Stomach smooth muscle (tissue), 2 donors: ENCODE measurements at regions not wholly inside any gene's neighbourhood (a gene's known extent, or its start where the extent isn't known, plus 50 kb on each side); places are given as distances from the start of the nearest gene placed in this dataset.

Experiments
- H3K27ac ChIP-seq: one replicate; pipeline ENCODE4 v1.7.0; 2013; ENCODE audit warnings: mild to moderate bottlenecking, low read length, inconsistent platforms
- H3K27me3 ChIP-seq, 2 donors: one replicate each; pipeline ENCODE4 v1.7.0; 2013; ENCODE audit warnings: low read length in 2 of 2; ENCODE audit not compliant: insufficient read depth in 2 of 2, control insufficient read depth in 1 of 2
- H3K36me3 ChIP-seq, 2 donors: one replicate each; pipeline ENCODE4 v1.7.0; 2013; ENCODE audit warnings: low read length in 2 of 2; ENCODE audit not compliant: control insufficient read depth in 2 of 2, insufficient read depth in 2 of 2
- H3K4me1 ChIP-seq: one replicate; pipeline ENCODE4 v1.7.0; 2013; ENCODE audit warnings: low read length; ENCODE audit not compliant: control insufficient read depth, insufficient read depth
- H3K4me3 ChIP-seq, 2 donors: one replicate each; pipeline ENCODE4 v1.7.0; 2013; ENCODE audit warnings: low read length in 2 of 2
- H3K9ac ChIP-seq, 2 donors: one replicate each; pipeline ENCODE4 v1.7.0; 2013; ENCODE audit warnings: low read length in 2 of 2, mild to moderate bottlenecking in 1 of 2
- H3K9me3 ChIP-seq, 2 donors: one replicate each; pipeline ENCODE4 v1.7.0; 2013; ENCODE audit warnings: low read length in 2 of 2; ENCODE audit not compliant: control insufficient read depth in 2 of 2
- donor health status: healthy.
- donor health status: Pancreatic carcinoma.

DNA sequence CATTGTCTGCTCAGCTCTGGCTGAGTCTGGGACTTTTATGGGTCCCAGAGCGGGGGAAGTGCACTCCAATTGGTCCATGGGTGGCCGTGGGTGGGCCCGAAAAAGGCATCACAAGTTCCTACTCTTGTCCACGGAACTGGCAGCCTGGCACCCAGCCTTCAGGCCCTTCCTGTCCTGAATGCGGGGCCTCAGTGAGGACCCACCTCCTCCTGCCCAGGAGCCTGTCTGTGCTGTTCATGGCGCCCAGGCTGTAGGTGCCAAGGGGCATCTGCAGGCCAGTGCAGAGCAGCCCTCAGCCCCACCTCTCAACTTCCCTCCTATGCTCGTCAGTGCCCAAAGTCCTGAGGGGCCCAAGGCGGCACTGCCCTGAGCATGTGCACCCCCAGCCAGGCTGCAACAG lies 411.7 kb upstream of the KIRREL3 start:
- no peak overlapping the region for H3K9ac ChIP-seq
- no peaks in the 10 kb centered on the region for H3K27me3 ChIP-seq
- no peak overlapping the region for H3K4me3 ChIP-seq
- H3K4me1 ChIP-seq: no peaks in the 10 kb centered on the region
- peaks cover 0 to 5% of the 10 kb centered on the region in 2 donors for H3K9me3 ChIP-seq
- H3K27ac ChIP-seq: no peak overlapping the region
- H3K36me3 ChIP-seq: no peaks in the 10 kb centered on the region

- Histone ChIP-seq H3K27ac (no peak overlapping the region), H3K36me3 (no peaks in the 10 kb centered on the region), H3K4me1 (no peaks in the 10 kb centered on the region), H3K9ac (no peak overlapping the region), H3K9me3 (peaks cover 0 to 5% of the 10 kb centered on the region in 2 donors), H3K4me3 (no peak overlapping the region), H3K27me3 (no peaks in the 10 kb centered on the region)
Measured at GRCh38 chr11:127411283-127411682, 410.7 kb upstream of the KIRREL3 start.

DNA sequence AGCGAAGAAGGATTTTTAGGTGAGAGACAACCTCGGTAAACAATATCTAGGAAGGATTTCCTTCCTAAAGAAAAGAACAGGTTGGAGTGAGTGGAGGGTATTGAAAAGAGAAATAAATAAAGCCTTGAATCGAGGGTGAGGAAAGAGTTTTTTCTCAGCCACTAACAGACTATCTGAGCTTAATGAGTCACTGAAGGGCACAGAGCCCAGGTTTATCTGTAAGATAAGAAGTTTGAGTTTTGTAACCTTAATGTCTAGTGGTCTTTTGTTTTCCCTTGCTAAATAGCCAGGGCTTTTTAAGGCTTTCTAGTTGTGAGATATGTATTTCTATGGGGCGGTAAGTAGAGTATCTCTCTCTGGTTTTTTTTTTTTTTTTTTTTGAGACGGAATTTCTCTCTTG lies 394.5 kb upstream of the KIRREL3 start:
- H3K27me3 ChIP-seq: no peaks in the 10 kb centered on the region
- H3K4me3 ChIP-seq: no peak overlapping the region
- H3K36me3 ChIP-seq: no peaks in the 10 kb centered on the region
- H3K4me1 ChIP-seq: no peaks in the 10 kb centered on the region
- H3K9ac ChIP-seq: no peak overlapping the region
- H3K9me3 ChIP-seq: peaks cover 0 to 3% of the 10 kb centered on the region in 2 donors
- H3K27ac ChIP-seq: no peak overlapping the region

DNA sequence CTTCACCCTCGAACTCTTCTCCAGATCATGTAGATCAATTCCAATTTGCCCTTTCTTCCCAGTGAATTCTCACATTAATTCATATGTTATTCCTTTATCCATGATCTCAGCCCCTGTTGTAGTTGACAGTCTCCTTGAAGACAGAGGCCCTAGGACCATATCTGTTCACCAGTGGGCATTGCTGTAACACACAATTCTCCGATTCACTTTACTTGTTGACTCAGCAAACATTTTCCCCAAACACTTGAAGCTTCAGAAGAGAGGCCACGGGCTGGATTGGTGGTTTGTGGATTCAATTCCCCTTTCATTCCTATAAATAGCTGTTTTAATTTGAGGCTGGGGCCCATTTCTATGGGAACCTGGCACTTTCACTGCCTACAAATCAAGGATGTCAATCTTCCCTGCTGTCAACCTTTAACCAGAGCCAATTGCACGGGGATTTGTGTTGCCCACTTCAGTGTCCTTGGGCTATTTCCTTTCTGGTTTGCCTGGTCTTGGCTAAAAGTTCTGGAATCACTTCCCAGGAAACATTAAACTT lies 393.0 kb upstream of the KIRREL3 start:
- no peaks in the 10 kb centered on the region for H3K27me3 ChIP-seq
- no peak overlapping the region for H3K9ac ChIP-seq
- no peaks in the 10 kb centered on the region for H3K4me1 ChIP-seq
- H3K36me3 ChIP-seq: no peaks in the 10 kb centered on the region
- H3K27ac ChIP-seq: no peak overlapping the region
- no peak overlapping the region for H3K4me3 ChIP-seq
- H3K9me3 ChIP-seq: peaks cover 0 to 3% of the 10 kb centered on the region in 2 donors

- Histone ChIP-seq H3K27me3 (no peaks in the 10 kb centered on the region), H3K9ac (no peak overlapping the region), H3K9me3 (peaks cover 0 to 3% of the 10 kb centered on the region in 2 donors), H3K27ac (no peak overlapping the region), H3K4me3 (no peak overlapping the region), H3K4me1 (no peaks in the 10 kb centered on the region), H3K36me3 (no peaks in the 10 kb centered on the region)
Measured at GRCh38 chr11:127392575-127392974, 392.0 kb upstream of the KIRREL3 start.

GRCh38 chr11:127390465-127390864 lies 389.9 kb upstream of the KIRREL3 start:
- H3K27ac ChIP-seq: no peak overlapping the region
- no peak overlapping the region for H3K4me3 ChIP-seq
- no peaks in the 10 kb centered on the region for H3K4me1 ChIP-seq
- no peak overlapping the region for H3K9ac ChIP-seq
- no peaks in the 10 kb centered on the region for H3K27me3 ChIP-seq
- no peaks in the 10 kb centered on the region for H3K36me3 ChIP-seq
- H3K9me3 ChIP-seq: peaks cover 0 to 3% of the 10 kb centered on the region in 2 donors

- Histone ChIP-seq H3K4me3 (no peak overlapping the region), H3K9me3 (no peaks in the 10 kb centered on the region), H3K36me3 (no peaks in the 10 kb centered on the region), H3K27ac (no peak overlapping the region), H3K27me3 (no peaks in the 10 kb centered on the region), H3K4me1 (no peaks in the 10 kb centered on the region), H3K9ac (no peak overlapping the region)
Measured at GRCh38 chr11:127385071-127385470, 384.5 kb upstream of the KIRREL3 start.

DNA sequence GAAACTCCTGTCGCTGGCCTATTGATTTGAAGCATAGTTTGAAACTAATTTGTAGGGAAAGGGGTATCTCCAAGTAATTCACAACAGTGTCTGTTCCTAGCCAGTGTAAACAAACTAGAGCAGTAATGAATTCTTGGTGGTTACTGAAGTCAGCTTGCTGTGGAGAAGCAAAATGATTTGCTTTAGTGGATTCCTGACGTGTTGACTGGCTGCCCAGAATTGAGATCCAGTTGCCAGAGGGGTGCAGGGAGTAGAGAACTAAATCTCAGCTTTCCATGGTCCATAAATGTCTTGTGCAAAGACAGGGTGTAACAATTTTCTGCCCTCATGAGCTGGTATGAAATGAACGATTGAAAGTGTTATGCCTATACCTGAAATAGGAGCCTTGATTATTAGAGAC lies 382.5 kb upstream of the KIRREL3 start:
- H3K27ac ChIP-seq: no peak overlapping the region
- no peak overlapping the region for H3K4me3 ChIP-seq
- no peaks in the 10 kb centered on the region for H3K36me3 ChIP-seq
- no peaks in the 10 kb centered on the region for H3K4me1 ChIP-seq
- H3K9ac ChIP-seq: no peak overlapping the region
- H3K9me3 ChIP-seq: no peaks in the 10 kb centered on the region
- no peaks in the 10 kb centered on the region for H3K27me3 ChIP-seq

- H3K4me1 ChIP-seq: no peaks in the 10 kb centered on the region
- no peak overlapping the region for H3K4me3 ChIP-seq
- no peaks in the 10 kb centered on the region for H3K9me3 ChIP-seq
- H3K36me3 ChIP-seq: no peaks in the 10 kb centered on the region
- no peak overlapping the region for H3K27ac ChIP-seq
- no peak overlapping the region for H3K9ac ChIP-seq
- no peaks in the 10 kb centered on the region for H3K27me3 ChIP-seq
Measured at GRCh38 chr11:127381247-127381646, 380.7 kb upstream of the KIRREL3 start.

- no peak overlapping the region for H3K27ac ChIP-seq
- H3K9me3 ChIP-seq: no peaks in the 10 kb centered on the region
- H3K4me1 ChIP-seq: no peaks in the 10 kb centered on the region
- H3K27me3 ChIP-seq: no peaks in the 10 kb centered on the region
- no peak overlapping the region for H3K9ac ChIP-seq
- H3K4me3 ChIP-seq: no peak overlapping the region
- H3K36me3 ChIP-seq: no peaks in the 10 kb centered on the region
Measured at GRCh38 chr11:127379686-127380085, 379.1 kb upstream of the KIRREL3 start.

DNA sequence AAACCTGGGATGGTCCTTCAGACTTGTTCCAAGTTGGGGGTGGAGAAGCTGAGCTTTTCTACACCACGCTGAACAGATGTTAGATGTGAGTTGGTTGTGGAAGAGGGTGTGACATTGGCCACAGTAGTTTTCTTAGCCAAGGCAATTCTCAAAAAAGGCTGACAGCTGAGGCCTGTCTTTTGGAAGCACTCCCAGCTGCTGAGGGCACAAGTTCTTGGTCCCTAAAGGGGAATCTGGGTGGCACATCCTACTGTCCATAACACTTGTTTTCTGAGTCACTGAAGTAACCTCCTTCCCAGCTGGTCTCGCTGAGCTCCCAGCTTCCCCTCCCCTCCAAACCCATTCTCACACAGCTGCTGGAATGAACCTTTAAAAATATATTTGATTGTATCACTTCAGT lies 375.7 kb upstream of the KIRREL3 start:
- Histone ChIP-seq H3K9ac (no peak overlapping the region), H3K27ac (no peak overlapping the region), H3K4me1 (no peaks in the 10 kb centered on the region), H3K27me3 (no peaks in the 10 kb centered on the region), H3K4me3 (no peak overlapping the region), H3K9me3 (no peaks in the 10 kb centered on the region), H3K36me3 (no peaks in the 10 kb centered on the region)
